SK-N-SH (cell line): ENCODE measurements at regions not wholly inside any gene's neighbourhood (a gene's known extent, or its start where the extent isn't known, plus 50 kb on each side); places are given as distances from the start of the nearest gene placed in this dataset.

Experiments
- CTCF ChIA-PET: fragments of 300-600, 350-600 bp; formaldehyde crosslinking; extraction: SDS; loops from one replicate; lab custom pipeline; 2021; lab: Yijun Ruan, JAX
- POLR2A ChIA-PET: fragments of 350-600 bp; sonication (Branson Sonifier 250); formaldehyde crosslinking; extraction: SDS; loops from one replicate; lab custom pipeline; 2020; ENCODE audit warnings: antibody characterized with exemption, inconsistent platforms; lab: Yijun Ruan, JAX
- DNase-seq: peaks from one replicate; pipeline ENCODE4 v3.0.0; 2012
- H2AFZ ChIP-seq: fragments of 200-600 bp; sonication (generic); 2 replicates; pipeline ENCODE4 v1.8.1; 2016; ENCODE audit warnings: antibody characterized with exemption, mild to moderate bottlenecking, low read depth
- H3F3A ChIP-seq: fragments of 200-600 bp; sonication (generic); replicated peaks from 2 replicates; pipeline ENCODE3; 2016; ENCODE audit warnings: antibody characterized with exemption, mild to moderate bottlenecking; ENCODE audit not compliant: insufficient read depth
- H3K27ac ChIP-seq, 2 experiments: fragments of 200-500 bp in 1 of 2; fragments of 200-600 bp in 1 of 2; sonication (Bioruptor generic) in 1 of 2; sonication (generic), shearing (Covaris generic) in 1 of 2; 2 replicates each; pipeline versions ENCODE4 v1.5.1 to v1.6.1; 2014 to 2016; ENCODE audit warnings: low read depth in 2 of 2, inconsistent platforms in 1 of 2, low read length in 1 of 2, mild to moderate bottlenecking in 1 of 2, mixed read lengths in 1 of 2
- H3K27me3 ChIP-seq: fragments of 200-600 bp; sonication (generic), shearing (Covaris generic); 2 replicates; pipeline ENCODE4 v1.6.1; 2016; ENCODE audit warnings: mixed run types; ENCODE audit not compliant: insufficient read depth
- H3K36me3 ChIP-seq, 2 experiments: fragments of 200-500 bp in 1 of 2; fragments of 200-600 bp in 1 of 2; sonication (Bioruptor generic) in 1 of 2; sonication (generic) in 1 of 2; replicated peaks in 1 of 2; 2 replicates each; pipeline versions ENCODE3 to v1.5.1; 2014 to 2016; ENCODE audit warnings: low read length in 1 of 2, mild to moderate bottlenecking in 1 of 2; ENCODE audit not compliant: insufficient read depth in 2 of 2, control insufficient read depth in 1 of 2
- H3K4me1 ChIP-seq, 2 experiments: fragments of 200-500 bp in 1 of 2; fragments of 200-600 bp in 1 of 2; sonication (Bioruptor generic) in 1 of 2; sonication (generic), shearing (Covaris generic) in 1 of 2; 2 replicates each; pipeline versions ENCODE4 v1.5.1 to v1.6.1; 2014 to 2016; ENCODE audit warnings: low read depth in 1 of 2, low read length in 1 of 2, mixed run types in 1 of 2; ENCODE audit not compliant: insufficient read depth in 2 of 2, control insufficient read depth in 1 of 2
- H3K4me2 ChIP-seq: fragments of 200-600 bp; sonication (generic), shearing (Covaris generic); 2 replicates; pipeline ENCODE4 v1.6.1; 2017; ENCODE audit warnings: mixed run types
- H3K4me3 ChIP-seq, 2 experiments: fragments of 200-500 bp in 1 of 2; fragments of 200-600 bp in 1 of 2; sonication (Bioruptor generic) in 1 of 2; sonication (generic), shearing (Covaris generic) in 1 of 2; 2 replicates each; pipeline versions ENCODE4 v1.5.1 to v1.8.1; 2014 to 2016; ENCODE audit warnings: low read depth in 2 of 2, inconsistent platforms in 1 of 2, low read length in 1 of 2, mild to moderate bottlenecking in 1 of 2, mixed read lengths in 1 of 2, moderate library complexity in 1 of 2
- H3K79me2 ChIP-seq: fragments of 200-600 bp; sonication (generic); 2 replicates; pipeline ENCODE4 v1.8.1; 2017; ENCODE audit warnings: mild to moderate bottlenecking; ENCODE audit not compliant: insufficient read depth
- H3K9ac ChIP-seq: fragments of 200-600 bp; sonication (generic); 2 replicates; pipeline ENCODE4 v1.6.1; 2017; ENCODE audit warnings: mixed run types
- H3K9me2 ChIP-seq: fragments of 200-600 bp; sonication (generic); 2 replicates; pipeline ENCODE4 v1.6.1; 2017; ENCODE audit warnings: mixed run types
- H3K9me3 ChIP-seq: fragments of 200-600 bp; sonication (generic); 2 replicates; pipeline ENCODE4 v1.6.1; 2017; ENCODE audit warnings: mixed run types, mild to moderate bottlenecking, moderate library complexity
- H4K20me1 ChIP-seq: fragments of 200-600 bp; sonication (generic); 2 replicates; pipeline ENCODE4 v1.6.1; 2017; ENCODE audit warnings: mild to moderate bottlenecking, mixed run types; ENCODE audit not compliant: insufficient read depth
- ELF1 ChIP-seq: IDR thresholded peaks from 2 replicates; pipeline ENCODE4 v1.4.0; 2012
- EZH2phosphoT487 ChIP-seq: fragments of 200-600 bp; sonication (generic); IDR thresholded peaks from 2 replicates; pipeline ENCODE4 v1.6.1; 2017; ENCODE audit warnings: low read depth, mixed run types, mild to moderate bottlenecking, antibody characterized with exemption, moderate library complexity, borderline replicate concordance
- GABPA ChIP-seq: IDR thresholded peaks from 2 replicates; pipeline ENCODE4 v1.4.0; 2012; ENCODE audit warnings: low read depth, mild to moderate bottlenecking
- GATA2 ChIP-seq: sonication (generic); formaldehyde crosslinking; IDR thresholded peaks from 2 replicates; pipeline ENCODE4 v1.5.0; 2020; ENCODE audit warnings: mild to moderate bottlenecking, missing genetic modification reagents
- JUND ChIP-seq: IDR thresholded peaks from 2 replicates; pipeline ENCODE4 v1.4.0; 2012
- MEF2A ChIP-seq: IDR thresholded peaks from 2 replicates; pipeline ENCODE4 v1.4.0; 2012; ENCODE audit warnings: low read depth, borderline replicate concordance
- MXI1 ChIP-seq: IDR thresholded peaks from 2 replicates; pipeline ENCODE4 v1.6.1; 2012; ENCODE audit warnings: mild to moderate bottlenecking, low read depth, low read length, improper control_type of control experiment
- NFIC ChIP-seq: IDR thresholded peaks from 2 replicates; pipeline ENCODE4 v1.4.0; 2012; ENCODE audit warnings: borderline replicate concordance
- SMC3 ChIP-seq: IDR thresholded peaks from 2 replicates; pipeline ENCODE4 v1.6.1; 2012; ENCODE audit warnings: low read depth, low read length, improper control_type of control experiment
- TCF12 ChIP-seq: IDR thresholded peaks from 2 replicates; pipeline ENCODE4 v1.4.0; 2012
- USF2 ChIP-seq: fragments of 150-350 bp; IDR thresholded peaks from 2 replicates; pipeline ENCODE4 v1.6.1; 2017; ENCODE audit warnings: antibody characterized with exemption, low read length, low read depth, borderline replicate concordance
- YY1 ChIP-seq: IDR thresholded peaks from 2 replicates; pipeline ENCODE4 v1.4.0; 2012; ENCODE audit warnings: low read depth, mild to moderate bottlenecking
- WGBS: methylation state at CpG from one replicate; pipeline ENCODE4 v1.1.6; 2017; ENCODE audit warnings: low lambda C conversion rate; 5-methylcytosine and 5-hydroxymethylcytosine counted together
- TF ChIP-seq, protein P1 (sequence below): IDR thresholded peaks from 2 replicates; pipeline ENCODE4 v1.4.0; 2012; ENCODE audit warnings: low read depth
- TF ChIP-seq, protein P2 (sequence below): fragments of 150-350 bp; IDR thresholded peaks from 2 replicates; pipeline ENCODE4 v1.6.1; 2016; ENCODE audit warnings: mild to moderate bottlenecking, low read depth, low read length
- TF ChIP-seq, protein P3 (sequence below): fragments of 200-600 bp; sonication (generic); IDR thresholded peaks from 2 replicates; pipeline ENCODE4 v1.6.1; 2017; ENCODE audit warnings: antibody characterized with exemption, mild to moderate bottlenecking, moderate library complexity

GRCh38 chr16:26374279-26374925, 682.6 kb downstream of the HS3ST4 start:
- no peaks in the 10 kb centered on the region for H3F3A ChIP-seq
- H3K9ac ChIP-seq: no peak overlapping the region
- H3K27me3 ChIP-seq: no peaks in the 10 kb centered on the region
- no peak for DNase-seq
- CTCF ChIA-PET: no interaction called here
- H3K4me2 ChIP-seq: no peak overlapping the region
- no peaks in the 10 kb centered on the region for H3K36me3 ChIP-seq
- 20% methylated on average over 4 of the region's 4 CpGs for WGBS
- no peaks in the 10 kb centered on the region for H3K4me1 ChIP-seq
- no peaks in the 10 kb centered on the region for H4K20me1 ChIP-seq
- no peak overlapping the region for H3K4me3 ChIP-seq
- POLR2A ChIA-PET: no interaction called here
- H3K79me2 ChIP-seq: no peaks in the 10 kb centered on the region
- TF ChIP-seq USF2: no peak
- no peak for TF ChIP-seq GATA2 (CRISPR knock-in tag)
- TF ChIP-seq JUND: no peak
- no peak for TF ChIP-seq ELF1
- TF ChIP-seq, protein P1, sequence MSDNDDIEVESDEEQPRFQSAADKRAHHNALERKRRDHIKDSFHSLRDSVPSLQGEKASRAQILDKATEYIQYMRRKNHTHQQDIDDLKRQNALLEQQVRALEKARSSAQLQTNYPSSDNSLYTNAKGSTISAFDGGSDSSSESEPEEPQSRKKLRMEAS: no peak
- TF ChIP-seq, protein P2, sequence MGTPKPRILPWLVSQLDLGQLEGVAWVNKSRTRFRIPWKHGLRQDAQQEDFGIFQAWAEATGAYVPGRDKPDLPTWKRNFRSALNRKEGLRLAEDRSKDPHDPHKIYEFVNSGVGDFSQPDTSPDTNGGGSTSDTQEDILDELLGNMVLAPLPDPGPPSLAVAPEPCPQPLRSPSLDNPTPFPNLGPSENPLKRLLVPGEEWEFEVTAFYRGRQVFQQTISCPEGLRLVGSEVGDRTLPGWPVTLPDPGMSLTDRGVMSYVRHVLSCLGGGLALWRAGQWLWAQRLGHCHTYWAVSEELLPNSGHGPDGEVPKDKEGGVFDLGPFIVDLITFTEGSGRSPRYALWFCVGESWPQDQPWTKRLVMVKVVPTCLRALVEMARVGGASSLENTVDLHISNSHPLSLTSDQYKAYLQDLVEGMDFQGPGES: no peak
- no peak for TF ChIP-seq MEF2A
- TF ChIP-seq SMC3: no peak
- TF ChIP-seq TCF12: no peak
- H3K9me3 ChIP-seq: no peaks in the 10 kb centered on the region
- no peaks in the 10 kb centered on the region for H3K9me2 ChIP-seq
- no peak overlapping the region for H3K27ac ChIP-seq
- H2AFZ ChIP-seq: no peak overlapping the region

DNA sequence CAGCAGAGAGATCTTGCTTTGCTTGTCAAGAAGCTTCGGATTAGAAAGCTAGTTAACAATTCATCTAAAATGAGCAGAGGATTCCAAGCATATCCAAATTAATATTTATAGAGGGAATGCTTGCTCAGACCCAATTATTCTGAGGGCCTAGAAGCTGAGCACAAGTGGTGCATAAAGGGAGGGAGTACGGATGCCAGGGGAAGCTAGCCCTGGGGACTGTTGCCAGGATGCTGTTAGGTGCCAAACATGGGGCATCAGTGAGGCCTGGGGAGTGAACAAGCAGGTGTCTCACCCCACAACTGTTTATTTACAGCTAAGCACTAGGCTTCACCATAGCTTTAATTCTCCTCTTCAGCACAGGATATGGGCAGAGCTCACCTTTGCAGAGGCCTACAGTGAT, 684.1 kb upstream of the C16orf82 start:
- H3K27ac ChIP-seq: no peak overlapping the region
- H3K36me3 ChIP-seq: no peaks in the 10 kb centered on the region
- no peak overlapping the region for H3K4me2 ChIP-seq
- DNase-seq: no peak
- H3K4me3 ChIP-seq: no peak overlapping the region
- no peaks in the 10 kb centered on the region for H3K27me3 ChIP-seq
- TF ChIP-seq MEF2A (no peak), NFIC (no peak), MXI1 (no peak), YY1 (no peak), USF2 (no peak), EZH2phosphoT487 (no peak), GABPA (no peak)
- TF ChIP-seq, protein P3, sequence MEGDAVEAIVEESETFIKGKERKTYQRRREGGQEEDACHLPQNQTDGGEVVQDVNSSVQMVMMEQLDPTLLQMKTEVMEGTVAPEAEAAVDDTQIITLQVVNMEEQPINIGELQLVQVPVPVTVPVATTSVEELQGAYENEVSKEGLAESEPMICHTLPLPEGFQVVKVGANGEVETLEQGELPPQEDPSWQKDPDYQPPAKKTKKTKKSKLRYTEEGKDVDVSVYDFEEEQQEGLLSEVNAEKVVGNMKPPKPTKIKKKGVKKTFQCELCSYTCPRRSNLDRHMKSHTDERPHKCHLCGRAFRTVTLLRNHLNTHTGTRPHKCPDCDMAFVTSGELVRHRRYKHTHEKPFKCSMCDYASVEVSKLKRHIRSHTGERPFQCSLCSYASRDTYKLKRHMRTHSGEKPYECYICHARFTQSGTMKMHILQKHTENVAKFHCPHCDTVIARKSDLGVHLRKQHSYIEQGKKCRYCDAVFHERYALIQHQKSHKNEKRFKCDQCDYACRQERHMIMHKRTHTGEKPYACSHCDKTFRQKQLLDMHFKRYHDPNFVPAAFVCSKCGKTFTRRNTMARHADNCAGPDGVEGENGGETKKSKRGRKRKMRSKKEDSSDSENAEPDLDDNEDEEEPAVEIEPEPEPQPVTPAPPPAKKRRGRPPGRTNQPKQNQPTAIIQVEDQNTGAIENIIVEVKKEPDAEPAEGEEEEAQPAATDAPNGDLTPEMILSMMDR: no peak
- 4% methylated on average over 2 of the region's 2 CpGs for WGBS
- no peaks in the 10 kb centered on the region for H3K4me1 ChIP-seq
- H3F3A ChIP-seq: no peaks in the 10 kb centered on the region
- ChIA-PET CTCF (no interaction called here), POLR2A (no interaction called here)
- no peaks in the 10 kb centered on the region for H3K9me3 ChIP-seq
- no peaks in the 10 kb centered on the region for H3K9me2 ChIP-seq
- no peaks in the 10 kb centered on the region for H3K79me2 ChIP-seq
- H2AFZ ChIP-seq: no peak overlapping the region
- H4K20me1 ChIP-seq: no peaks in the 10 kb centered on the region
- H3K9ac ChIP-seq: no peak overlapping the region
